ENCODE measurements at regions not wholly inside any gene's neighbourhood (a gene's known extent, or its start where the extent isn't known, plus 50 kb on each side); places are given as distances from the start of the nearest gene placed in this dataset.

GRCh38 chr11:122046438-122046837 is 69.6 kb downstream of the BLID start:
- TF ChIP-seq POLR2AphosphoS5 (IDR thresholded peaks at IDR 0.05; ENCODE audit: low read depth, low read length) (no peak), TAF1 (IDR thresholded peaks at IDR 0.05; ENCODE audit: borderline replicate concordance, insufficient read depth, low read length) (no peak)
